Astrocyte (in vitro differentiated cells and primary cell): ENCODE measurements at regions not wholly inside any gene's neighbourhood (a gene's known extent, or its start where the extent isn't known, plus 50 kb on each side); places are given as distances from the start of the nearest gene placed in this dataset.

Experiments
- EZH2 ChIP-seq: IDR thresholded peaks from 2 replicates; pipeline ENCODE4 v1.6.1; 2012; ENCODE audit warnings: mild to moderate bottlenecking, low read length, inconsistent platforms; ENCODE audit not compliant: insufficient read depth
- TF ChIP-seq, protein P1 (sequence below): IDR thresholded peaks from 2 replicates; pipeline ENCODE4 v1.5.1; 2011; ENCODE audit warnings: low read depth, mild to moderate bottlenecking, inconsistent platforms, low read length, moderate library complexity; ENCODE audit not compliant: insufficient read depth

DNA sequence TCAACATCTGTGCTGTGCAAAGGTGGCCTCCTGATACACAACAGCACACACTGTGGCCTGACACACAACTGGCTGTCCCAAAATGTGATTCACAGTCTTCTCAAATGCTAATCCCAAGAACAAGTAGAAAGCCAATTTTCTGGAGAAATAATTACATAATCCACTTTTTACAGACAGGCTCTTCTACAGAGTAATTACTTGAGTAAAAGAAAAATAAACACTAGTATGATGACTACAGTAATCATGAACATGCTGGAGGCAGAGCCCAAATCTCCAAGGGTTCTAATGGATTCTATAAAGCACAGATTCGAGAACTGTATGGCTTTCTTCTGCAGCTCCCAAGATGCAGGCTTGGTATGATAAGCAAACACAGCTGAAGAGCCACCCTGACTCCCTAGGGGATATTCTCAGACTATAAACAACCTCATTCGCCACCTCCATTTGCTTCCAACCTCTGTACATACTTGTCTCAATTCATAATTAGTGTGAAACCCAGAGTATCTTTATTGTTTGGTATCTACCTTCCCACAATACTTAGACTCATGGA, 81.9 kb downstream of the SIPA1L2 start:
- TF ChIP-seq, protein P1, sequence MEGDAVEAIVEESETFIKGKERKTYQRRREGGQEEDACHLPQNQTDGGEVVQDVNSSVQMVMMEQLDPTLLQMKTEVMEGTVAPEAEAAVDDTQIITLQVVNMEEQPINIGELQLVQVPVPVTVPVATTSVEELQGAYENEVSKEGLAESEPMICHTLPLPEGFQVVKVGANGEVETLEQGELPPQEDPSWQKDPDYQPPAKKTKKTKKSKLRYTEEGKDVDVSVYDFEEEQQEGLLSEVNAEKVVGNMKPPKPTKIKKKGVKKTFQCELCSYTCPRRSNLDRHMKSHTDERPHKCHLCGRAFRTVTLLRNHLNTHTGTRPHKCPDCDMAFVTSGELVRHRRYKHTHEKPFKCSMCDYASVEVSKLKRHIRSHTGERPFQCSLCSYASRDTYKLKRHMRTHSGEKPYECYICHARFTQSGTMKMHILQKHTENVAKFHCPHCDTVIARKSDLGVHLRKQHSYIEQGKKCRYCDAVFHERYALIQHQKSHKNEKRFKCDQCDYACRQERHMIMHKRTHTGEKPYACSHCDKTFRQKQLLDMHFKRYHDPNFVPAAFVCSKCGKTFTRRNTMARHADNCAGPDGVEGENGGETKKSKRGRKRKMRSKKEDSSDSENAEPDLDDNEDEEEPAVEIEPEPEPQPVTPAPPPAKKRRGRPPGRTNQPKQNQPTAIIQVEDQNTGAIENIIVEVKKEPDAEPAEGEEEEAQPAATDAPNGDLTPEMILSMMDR = no peak
- TF ChIP-seq EZH2 = no peak
